IPS-NIHi7 (cell line): ENCODE measurements at regions not wholly inside any gene's neighbourhood (a gene's known extent, or its start where the extent isn't known, plus 50 kb on each side); places are given as distances from the start of the nearest gene placed in this dataset.

Source experiments
- DNase-seq: peaks from one replicate; pipeline ENCODE4 v3.0.0; 2012; ENCODE audit warnings: mixed read lengths; ENCODE audit errors: extremely low spot score

DNA sequence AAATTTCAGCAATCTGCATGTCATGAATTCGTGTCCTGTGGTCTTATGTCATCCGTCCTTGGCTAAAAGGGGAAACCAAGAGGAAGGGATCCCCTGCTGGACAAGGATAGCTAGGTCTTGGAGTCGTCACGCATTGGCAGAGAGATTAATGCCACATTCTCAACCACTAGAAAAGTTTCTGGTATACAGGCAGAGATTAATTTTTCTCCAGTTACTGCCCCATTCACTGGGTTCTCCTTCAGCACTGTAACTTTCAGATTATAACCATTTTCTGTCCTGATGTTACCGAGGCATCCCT, 1060.6 kb upstream of the AUTS2 start:
- no peak for DNase-seq

DNA sequence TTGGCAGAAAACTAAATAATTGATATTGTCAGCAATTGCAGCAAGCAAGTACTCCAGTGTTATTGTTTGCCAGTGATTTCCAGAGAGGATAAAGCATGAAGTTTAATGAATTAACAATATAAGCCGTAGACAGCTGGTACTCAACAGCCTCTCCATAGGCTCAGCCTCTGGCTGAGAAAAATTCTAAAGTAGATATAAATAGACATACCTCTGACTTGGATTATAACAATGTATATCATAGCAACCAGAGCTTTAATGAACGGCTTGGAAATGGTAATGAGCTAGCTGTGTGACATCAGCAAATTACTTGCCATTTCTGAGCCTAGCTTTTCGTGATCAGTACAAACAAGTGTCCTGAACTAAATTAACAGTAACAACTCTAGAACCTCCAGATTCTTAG, 1055.4 kb upstream of the AUTS2 start:
- no peak for DNase-seq

DNA sequence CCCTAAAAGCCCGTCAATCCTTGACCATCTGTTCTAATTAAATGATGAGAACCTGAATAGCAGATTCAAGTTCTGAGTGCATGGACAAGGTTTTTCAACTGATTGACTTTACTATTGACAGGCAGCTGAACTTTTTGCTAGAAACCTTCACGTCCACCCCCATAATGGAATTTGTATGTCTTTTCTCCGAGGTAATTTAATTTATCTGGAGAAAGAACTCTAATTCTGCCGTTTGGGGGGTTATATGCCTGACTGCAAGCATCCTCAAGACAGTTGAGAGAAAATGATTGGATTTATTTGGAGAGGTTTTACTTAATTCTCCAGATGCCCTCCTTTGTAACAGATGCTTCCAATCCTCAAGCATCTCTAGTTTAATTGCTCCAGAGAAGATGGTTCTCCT, 1053.4 kb upstream of the AUTS2 start:
- no peak for DNase-seq

DNA sequence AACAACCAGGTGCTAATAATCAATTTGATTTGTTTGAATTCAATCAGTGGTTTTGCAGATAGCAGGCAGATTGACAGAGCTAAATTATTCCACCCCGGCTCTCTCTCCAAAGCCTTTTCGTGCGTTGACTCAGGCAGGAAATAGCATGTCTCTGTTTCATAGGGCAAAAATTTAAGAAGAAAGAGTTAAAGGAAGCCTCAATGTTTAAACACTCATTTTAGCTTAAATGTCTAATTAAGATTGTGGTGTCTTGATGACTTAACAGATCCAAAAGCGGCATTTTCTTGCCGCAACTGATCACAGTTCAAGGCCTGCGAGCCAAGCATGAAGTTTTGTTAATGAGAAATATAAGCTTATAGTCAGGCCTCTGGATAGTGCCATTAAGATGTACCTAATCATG, 1051.1 kb upstream of the AUTS2 start:
- DNase-seq: no peak

DNA sequence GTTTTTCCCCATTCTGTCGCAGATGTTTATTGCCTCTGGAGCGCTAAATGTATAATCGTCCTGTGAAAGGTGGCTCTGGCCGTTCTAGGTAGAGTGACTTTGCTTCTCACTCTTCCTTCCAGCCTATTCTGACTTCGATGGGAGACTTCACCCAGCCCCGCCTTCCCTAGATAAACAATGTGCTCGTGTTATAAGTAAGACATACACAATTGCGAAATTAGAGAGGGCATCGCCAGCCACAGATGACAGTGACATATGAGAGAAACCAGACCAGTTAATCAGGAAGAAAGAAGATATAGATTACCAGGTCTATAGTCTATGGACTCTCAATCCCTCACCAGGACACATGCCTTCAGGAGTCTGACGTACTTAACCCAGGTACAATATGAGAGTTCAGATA, 1050.5 kb upstream of the AUTS2 start:
- DNase-seq: no peak

DNA sequence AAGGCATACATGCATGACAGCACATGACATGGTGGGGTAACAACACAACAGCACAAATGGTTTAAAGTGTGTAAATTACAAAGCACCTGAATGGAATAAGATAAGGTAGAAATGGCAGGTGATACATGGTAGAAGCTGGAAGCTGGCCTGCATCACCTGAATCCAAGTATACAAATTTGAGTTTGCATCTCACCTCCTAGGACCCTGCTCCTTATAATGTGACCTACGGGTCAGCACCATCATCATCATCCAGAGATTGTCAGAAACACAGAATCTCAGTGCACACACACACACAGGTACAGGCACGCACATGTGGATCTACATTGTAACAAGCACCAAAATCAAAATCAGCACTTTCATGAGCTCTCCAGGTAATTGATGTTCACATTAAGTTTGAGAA, 1048.2 kb upstream of the AUTS2 start:
- no peak for DNase-seq

DNA sequence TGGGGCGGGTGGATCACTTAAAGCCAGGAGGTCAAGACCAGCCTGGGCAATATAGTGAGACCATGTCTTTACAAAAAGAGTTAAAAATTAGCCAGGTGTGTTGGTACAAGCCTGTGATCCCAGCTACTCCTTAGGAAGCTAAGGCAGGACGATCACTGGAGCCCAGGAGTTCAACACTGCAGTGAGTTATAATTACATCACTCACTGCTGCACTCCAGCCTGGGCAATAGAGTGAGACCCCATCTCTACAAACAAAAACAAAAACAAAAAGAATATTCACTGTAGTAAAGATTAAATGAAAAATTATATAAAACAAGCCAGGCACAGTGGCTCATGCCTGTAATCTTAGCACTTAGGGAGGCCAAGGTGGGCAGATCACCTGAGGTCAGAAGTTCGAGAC, 1047.6 kb upstream of the AUTS2 start:
- DNase-seq: no peak

DNA sequence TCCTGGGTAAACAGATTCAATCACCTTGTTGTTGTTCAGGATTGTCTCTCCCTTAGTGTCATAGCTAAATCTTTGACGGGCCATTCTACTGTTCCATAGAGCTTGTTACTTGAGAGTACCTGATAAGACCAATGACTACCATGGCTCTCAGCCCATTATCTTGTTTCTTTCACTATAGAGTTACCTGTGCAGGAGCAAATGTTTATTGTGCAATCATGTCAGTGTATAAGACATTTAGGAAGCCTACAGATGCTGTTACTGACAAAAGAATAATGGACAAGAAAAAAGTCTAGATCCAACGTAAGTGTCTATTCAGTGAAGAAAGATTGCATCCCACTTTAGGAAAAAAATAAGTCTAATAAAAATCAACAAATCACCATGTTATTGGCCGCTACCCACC, 1041.7 kb upstream of the AUTS2 start:
- DNase-seq: no peak

DNA sequence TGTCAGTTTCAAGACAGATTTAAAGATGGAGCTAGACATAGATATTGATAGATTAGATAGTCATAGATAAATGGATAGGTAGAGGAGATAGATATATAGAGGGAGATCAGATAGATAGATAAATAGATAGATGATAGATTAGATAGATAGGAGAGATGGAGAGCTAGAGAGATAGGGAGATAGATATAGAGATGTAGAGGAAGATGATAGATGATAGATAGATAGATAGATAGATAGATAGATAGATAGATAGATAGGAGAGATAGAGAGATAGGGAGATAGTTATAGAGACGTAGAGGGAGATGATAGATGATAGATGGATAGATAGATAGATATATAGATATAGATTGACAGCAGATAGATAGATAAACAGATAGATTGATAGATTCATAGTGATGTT, 1038.8 kb upstream of the AUTS2 start:
- DNase-seq: no peak

DNA sequence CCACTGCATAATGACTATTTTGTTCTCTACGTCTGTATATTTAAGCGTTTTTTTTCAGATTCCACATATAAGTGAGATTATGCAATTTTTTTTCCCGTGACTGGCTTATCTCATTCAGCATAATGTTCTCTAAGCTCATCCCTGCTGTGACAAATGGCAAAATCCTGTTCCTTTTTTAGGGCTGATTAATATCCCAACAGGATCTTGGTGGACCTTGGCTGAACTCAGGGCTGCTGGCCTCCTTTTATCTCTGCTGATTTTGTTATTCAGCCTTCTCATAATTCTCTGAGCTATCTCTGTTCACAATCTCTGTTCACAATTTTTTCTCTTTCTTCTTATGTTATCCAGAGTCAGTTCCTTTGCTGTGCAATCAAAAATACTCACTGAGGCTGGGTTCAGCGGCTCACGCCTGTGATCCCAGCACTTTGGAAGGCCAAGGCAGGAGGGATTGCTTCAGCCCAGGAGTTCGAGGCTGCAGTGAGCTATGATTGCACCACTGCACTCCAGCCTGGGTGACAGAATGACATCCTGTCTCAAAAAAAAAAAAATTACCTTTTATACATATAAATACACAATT, 1035.9 kb upstream of the AUTS2 start:
- DNase-seq: no peak

DNA sequence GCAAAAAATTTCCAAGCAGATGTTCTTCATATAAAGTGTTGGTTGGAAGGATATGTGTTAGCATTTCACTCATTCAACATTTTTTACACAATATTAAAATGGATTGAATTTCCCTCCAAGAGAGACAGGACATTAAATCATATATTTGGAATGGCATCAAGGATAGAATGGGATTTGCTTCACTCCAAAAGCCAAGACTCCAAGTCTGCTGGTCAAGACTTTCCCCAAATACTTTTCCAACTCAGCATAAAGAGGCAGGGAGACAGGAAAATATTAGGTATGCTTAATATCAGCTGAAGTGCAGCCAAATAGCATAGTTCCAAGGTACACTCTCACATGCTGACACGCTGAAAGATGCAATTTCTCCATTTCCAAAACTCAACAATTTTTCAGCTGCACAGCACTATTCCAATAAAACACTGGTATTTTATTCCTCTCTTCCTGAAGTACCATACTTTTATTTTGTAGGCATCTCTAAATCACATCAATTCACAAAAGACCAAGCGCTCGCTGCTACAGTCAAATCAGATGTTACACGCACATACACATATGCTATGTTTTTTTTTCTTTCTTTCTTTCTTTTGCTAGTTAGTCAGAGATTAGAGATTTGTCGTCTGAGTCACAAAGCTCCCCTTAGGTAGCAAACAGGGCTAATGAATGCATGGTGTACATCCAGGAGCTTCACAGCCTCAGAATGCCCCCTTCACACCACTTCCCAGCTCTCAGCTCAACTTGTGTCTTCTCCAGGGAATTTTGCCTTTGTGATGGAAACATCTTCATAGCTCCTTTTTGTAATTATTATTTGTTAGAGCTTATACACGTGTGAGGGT, 1033.8 kb upstream of the AUTS2 start:
- no peak for DNase-seq

DNA sequence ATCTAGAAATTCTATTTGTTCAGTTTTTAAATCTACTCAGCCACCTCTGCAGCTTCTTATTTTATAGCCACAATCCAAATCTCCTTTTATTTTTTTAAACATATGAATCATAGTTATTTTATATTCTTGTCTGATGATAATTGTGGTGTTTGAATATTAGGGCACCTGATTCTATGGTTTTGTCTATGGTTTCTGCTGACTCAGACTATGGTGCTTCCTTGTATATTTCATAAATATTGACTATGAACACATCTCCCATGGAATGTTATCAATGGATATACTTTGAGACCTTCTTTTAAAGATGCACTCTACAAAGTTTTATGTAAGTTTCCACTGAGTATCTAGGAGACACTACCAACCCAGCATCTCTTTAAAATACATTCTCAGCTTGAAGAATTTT, 1027.0 kb upstream of the AUTS2 start:
- DNase-seq: no peak

DNA sequence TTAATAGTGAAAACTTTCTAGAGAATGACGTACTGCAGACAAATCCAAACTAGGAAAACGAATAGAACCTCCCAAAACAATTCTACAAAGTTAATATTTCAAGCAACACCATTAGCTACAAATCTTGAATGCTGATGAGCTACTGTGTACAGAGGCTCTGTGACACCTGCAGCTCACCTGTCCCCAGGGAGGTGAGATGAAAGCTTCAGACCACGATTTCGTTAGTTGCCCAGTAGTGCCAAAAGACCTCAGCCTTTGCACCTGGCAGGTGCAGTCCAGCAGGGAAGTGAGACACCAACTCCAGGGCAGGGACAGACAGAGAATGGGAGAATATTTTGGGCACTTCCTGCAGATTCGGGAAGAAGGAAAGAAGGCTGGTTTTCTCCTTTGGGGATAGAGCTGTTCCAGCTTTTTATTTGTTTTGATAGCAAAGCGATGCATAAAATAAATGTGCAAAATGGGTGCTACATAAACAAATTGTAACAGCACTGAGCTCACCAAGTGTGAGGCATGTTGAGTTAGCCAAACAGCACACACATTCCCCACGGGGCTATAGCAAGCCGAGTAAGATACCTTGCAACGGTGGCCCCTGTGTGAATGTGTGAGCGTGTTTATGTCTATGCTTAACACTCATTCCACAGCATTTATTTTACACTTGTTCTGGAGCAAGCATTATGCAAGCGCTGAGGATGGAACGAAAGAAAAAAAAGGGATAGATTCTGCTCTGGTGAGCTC, 1024.8 kb upstream of the AUTS2 start:
- DNase-seq: no peak

DNA sequence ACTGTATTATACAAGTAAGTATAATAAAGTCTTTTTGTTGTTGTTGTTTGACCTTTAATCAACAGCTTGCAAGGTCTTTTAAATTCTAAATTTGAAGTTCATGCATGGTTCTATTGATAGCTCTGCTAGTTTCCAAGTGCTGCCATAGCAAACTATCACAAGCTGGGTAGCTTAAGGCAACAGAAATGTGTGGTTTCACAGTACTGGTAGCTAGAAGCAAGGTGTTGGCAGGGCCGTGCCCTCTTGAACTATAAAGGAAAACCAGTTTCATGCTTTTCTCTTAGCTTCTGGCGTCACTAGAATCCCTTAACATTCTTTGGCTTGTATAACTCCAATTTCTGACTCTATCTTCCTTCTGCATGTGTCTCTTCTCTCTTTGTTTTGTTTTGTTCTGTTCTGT, 1021.9 kb upstream of the AUTS2 start:
- DNase-seq: no peak

DNA sequence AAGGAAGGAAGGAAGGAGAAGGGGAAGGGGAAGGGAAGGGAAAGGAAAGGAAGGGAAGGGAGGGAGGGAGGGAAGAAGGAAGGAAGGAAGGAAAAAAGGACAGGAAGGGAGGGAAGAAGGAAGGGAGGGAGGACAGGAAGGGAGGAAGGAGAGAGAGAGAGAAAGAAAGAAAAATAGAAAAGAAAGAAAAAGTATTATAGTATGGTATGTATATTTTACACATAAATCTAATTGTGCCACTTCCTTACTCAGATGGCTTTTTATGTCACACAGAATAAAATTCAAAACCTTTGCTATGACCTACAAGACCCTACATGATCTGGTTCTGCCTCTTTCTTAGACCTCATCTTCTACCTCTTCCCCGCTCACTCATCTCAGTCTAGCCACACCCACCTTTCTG, 1016.9 kb upstream of the AUTS2 start:
- DNase-seq: no peak

DNA sequence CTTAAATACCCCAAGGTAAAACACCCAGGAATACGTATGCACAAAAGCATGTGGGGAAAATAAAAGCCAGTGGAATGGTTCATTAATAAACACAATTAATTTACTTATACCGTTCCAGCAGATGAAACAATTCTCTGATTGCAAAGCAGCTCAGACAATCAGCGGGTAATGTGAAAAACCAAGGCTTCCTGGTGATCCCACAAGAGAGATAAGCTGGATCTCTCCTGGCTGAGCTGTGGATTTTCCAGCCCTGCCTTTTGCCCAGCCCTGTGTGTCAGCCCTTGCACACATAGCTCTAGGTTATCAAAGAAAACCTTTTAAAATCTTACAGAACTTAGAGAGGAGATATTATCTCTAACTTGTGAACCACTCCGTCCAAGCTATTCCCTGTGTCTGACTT, 1010.7 kb upstream of the AUTS2 start:
- no peak for DNase-seq

DNA sequence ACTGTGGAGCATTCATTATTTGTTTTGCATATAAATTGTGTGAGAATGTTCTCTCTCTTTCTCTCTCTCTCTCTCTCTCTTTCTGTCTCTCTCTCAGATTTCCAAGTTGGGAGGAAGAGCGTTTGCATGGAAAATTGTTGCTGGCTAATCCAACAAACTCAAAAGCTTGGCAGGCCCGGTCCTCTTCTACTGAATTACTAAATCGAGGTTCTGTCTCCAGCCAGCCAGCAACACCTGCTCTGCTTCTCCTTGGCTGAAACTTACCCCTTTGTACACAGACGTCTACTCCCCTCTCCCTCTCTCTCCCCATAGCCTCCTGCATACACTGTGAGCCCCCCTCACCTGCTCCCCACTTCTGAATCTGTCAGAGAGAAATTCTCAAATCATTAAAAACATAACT, 996.4 kb upstream of the AUTS2 start:
- DNase-seq: no peak

DNA sequence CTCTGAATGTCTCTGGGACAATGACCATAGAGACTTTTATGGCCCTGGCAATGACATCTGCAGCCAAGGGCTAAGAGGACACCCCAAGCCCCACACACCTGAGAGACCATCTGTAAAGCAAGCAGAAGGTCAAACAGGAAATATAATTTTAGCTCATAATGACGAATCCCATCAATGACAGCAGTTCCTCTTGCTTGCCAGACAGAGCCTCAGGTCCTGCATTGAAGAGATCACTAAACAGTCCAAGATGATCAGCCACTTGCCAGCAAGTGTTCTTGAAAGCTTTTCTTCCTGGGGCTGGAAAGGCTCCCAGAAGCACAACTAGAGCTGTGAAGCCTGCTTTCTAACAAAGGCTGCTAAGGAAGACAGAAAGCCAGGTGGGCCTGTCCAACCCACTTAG, 993.7 kb upstream of the AUTS2 start:
- no peak for DNase-seq

DNA sequence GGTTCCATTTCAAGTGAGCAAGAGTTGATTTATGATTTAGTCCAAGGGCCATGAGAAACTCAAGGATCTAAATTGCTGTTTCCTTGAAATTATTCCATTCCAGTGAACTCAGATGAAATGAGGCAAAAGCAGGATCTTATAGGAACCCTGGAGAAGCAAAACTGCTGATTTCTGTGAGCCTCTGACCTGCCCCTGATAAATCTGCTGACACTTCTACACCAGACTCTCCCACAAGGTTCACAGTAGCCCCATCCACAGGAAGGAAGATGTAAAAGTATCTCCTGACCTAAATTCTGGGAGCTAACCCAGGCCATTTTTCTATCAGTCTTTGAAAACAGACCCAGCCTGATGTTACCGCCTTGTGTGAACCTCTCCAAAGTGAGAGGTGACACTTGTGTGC, 987.6 kb upstream of the AUTS2 start:
- DNase-seq: no peak

DNA sequence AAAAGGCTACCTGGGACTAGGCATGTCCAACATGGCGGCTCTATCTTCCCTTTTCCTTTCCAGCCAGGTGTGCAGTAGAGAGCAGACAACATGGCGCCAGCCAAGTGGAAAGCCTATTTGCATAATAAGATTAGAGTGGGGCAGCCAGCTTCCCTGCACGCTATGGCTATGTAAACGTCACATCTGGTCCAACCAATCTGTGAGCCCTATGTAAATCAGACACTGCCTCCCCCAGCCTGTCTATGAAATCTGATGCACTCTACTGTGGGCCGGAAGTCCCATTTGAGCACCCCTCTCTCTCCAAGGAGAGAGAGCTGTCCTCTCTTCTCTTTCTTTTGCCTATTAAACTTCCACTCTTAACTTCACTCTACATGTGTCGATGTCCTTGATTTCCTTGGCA, 984.9 kb upstream of the AUTS2 start:
- no peak for DNase-seq

DNA sequence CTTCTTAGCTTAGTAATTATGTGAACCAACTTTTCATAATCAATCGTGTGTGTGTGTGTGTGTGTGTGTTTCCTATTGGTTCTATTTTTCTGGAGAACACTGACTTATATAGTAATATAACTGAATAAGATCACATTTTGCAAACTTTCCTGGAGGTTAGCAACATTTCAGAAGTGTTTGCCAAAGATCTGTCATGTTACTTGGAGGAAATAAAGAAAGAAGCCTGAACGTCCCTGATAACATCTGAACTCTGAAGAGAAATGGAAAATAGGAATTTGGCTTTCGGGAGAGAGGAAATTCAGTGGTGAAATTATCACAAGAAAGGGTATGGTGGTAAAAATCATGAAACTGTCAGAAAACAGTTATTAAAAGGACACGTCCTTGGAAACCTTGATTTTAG, 984.4 kb upstream of the AUTS2 start:
- no peak for DNase-seq

DNA sequence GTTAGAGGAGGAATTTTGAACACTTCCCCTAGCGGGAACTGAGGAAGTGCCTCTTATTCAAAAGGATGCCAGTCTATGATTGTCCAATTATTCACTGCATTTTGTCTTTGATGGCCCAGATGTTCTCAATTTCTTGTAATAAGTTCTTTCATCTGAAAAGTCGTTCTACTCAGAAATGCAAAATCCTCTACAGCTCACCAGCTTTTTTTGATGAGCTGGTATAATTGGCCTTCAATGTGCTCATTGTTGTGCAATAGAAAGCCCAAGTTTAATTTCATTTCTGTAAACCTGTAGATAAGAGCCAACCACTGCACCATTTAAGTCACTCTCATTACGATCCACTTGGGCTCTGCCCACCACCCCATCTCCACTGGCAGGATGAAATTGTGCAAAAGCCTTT, 978.7 kb upstream of the AUTS2 start:
- DNase-seq: no peak

DNA sequence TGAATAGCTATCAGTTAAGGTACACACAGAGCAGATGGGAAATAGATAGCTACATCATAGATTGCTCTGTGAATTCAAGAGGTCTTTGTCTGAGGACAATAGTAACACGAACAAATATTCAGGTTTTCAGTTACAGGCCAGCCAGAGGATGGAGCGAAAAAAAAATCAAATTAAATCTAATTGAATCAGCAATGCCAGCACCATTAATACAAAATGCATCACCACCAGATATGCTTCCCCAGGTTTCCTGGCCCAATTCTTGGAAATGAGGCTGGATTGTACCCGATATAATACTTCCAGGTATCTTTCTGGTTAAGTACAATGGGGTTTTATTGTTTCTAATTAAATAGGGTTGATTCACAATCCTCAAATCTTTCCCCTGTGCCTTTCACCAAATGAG, 975.8 kb upstream of the AUTS2 start:
- no peak for DNase-seq
